HL-60 (cell line): ENCODE measurements at regions not wholly inside any gene's neighbourhood (a gene's known extent, or its start where the extent isn't known, plus 50 kb on each side); places are given as distances from the start of the nearest gene placed in this dataset.

Experiments used
- DNase-seq, 2 experiments: peaks; one replicate each; pipeline ENCODE4 v3.0.0-alpha.2; 2010 to 2020; ENCODE audit warnings: low read depth in 1 of 2, low spot score in 1 of 2
- H3K27ac ChIP-seq: fragments of 250-450 bp; sonication (Bioruptor Pico); replicated peaks from 2 replicates; pipeline ENCODE4 v1.5.1; 2020; ENCODE audit warnings: mild to moderate bottlenecking, moderate library complexity
- H3K27me3 ChIP-seq: fragments of 250-450 bp; sonication (Bioruptor Pico); 2 replicates; pipeline ENCODE4 v1.5.1; 2021; ENCODE audit warnings: mild to moderate bottlenecking, moderate library complexity; ENCODE audit not compliant: insufficient read depth, poor library complexity, severe bottlenecking
- H3K4me3 ChIP-seq: replicated peaks from 2 replicates; pipeline ENCODE4 v1.5.1; 2011; ENCODE audit warnings: mild to moderate bottlenecking, control low read depth, low read length; ENCODE audit not compliant: insufficient read depth
- GABPA ChIP-seq: IDR thresholded peaks from 2 replicates; pipeline ENCODE4 v1.6.1; 2012; ENCODE audit warnings: low read depth
- POLR2AphosphoS5 ChIP-seq: IDR thresholded peaks from 2 replicates; pipeline ENCODE4 v1.6.1; 2012; ENCODE audit warnings: low read depth
- SPI1 ChIP-seq: IDR thresholded peaks from 2 replicates; pipeline ENCODE4 v1.6.1; 2012; ENCODE audit warnings: low read depth, mild to moderate bottlenecking, borderline replicate concordance
- TF ChIP-seq, protein P1 (sequence below): IDR thresholded peaks from one replicate; pipeline ENCODE4 v1.5.1; 2011; ENCODE audit warnings: low read length, control low read depth, inconsistent platforms; ENCODE audit not compliant: insufficient read depth
- TF ChIP-seq, protein P2 (sequence below): IDR thresholded peaks from 2 replicates; pipeline ENCODE4 v1.6.1; 2012; ENCODE audit warnings: low read depth; ENCODE audit not compliant: insufficient replicate concordance

DNA sequence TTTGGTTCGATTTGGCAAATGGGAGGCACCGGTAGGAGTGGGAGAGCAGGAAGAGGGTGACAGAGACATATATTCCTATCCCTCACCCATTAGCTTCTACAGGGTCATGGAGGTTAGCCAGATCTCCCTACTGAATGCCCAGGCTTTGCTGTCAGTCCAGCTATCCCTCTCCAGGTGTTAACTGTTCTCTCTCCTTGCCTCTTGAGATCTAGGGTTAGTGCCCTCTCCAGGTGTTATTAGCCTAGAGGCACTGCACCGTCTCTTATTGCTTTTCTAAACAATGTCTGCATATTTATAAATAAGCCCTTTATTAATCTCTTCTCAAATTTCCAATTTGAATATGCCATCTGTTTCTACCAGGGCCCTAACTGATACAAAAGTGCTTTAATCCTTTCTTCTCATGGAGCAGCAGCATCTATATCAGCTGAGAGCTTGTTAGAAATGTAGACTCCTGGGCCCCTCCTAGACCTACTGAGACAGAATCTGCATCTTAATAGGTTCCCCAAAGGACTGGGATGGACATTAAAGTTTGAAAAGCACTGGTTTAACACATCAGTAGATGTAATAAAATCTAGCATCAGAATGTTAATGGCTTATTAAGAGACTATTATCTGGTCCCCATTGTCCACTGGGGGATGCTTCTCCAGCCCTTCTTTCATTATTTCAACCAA lies 322.5 kb upstream of the SLC24A2 start:
- DNase-seq: no peak
- no peaks in the 10 kb centered on the region for H3K27me3 ChIP-seq
- no peak overlapping the region for H3K27ac ChIP-seq
- H3K4me3 ChIP-seq: no peak overlapping the region
- TF ChIP-seq, protein P1, sequence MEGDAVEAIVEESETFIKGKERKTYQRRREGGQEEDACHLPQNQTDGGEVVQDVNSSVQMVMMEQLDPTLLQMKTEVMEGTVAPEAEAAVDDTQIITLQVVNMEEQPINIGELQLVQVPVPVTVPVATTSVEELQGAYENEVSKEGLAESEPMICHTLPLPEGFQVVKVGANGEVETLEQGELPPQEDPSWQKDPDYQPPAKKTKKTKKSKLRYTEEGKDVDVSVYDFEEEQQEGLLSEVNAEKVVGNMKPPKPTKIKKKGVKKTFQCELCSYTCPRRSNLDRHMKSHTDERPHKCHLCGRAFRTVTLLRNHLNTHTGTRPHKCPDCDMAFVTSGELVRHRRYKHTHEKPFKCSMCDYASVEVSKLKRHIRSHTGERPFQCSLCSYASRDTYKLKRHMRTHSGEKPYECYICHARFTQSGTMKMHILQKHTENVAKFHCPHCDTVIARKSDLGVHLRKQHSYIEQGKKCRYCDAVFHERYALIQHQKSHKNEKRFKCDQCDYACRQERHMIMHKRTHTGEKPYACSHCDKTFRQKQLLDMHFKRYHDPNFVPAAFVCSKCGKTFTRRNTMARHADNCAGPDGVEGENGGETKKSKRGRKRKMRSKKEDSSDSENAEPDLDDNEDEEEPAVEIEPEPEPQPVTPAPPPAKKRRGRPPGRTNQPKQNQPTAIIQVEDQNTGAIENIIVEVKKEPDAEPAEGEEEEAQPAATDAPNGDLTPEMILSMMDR: no peak
- TF ChIP-seq SPI1 (no peak), POLR2AphosphoS5 (no peak), GABPA (no peak)
- TF ChIP-seq, protein P2, sequence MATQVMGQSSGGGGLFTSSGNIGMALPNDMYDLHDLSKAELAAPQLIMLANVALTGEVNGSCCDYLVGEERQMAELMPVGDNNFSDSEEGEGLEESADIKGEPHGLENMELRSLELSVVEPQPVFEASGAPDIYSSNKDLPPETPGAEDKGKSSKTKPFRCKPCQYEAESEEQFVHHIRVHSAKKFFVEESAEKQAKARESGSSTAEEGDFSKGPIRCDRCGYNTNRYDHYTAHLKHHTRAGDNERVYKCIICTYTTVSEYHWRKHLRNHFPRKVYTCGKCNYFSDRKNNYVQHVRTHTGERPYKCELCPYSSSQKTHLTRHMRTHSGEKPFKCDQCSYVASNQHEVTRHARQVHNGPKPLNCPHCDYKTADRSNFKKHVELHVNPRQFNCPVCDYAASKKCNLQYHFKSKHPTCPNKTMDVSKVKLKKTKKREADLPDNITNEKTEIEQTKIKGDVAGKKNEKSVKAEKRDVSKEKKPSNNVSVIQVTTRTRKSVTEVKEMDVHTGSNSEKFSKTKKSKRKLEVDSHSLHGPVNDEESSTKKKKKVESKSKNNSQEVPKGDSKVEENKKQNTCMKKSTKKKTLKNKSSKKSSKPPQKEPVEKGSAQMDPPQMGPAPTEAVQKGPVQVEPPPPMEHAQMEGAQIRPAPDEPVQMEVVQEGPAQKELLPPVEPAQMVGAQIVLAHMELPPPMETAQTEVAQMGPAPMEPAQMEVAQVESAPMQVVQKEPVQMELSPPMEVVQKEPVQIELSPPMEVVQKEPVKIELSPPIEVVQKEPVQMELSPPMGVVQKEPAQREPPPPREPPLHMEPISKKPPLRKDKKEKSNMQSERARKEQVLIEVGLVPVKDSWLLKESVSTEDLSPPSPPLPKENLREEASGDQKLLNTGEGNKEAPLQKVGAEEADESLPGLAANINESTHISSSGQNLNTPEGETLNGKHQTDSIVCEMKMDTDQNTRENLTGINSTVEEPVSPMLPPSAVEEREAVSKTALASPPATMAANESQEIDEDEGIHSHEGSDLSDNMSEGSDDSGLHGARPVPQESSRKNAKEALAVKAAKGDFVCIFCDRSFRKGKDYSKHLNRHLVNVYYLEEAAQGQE: no peak

DNA sequence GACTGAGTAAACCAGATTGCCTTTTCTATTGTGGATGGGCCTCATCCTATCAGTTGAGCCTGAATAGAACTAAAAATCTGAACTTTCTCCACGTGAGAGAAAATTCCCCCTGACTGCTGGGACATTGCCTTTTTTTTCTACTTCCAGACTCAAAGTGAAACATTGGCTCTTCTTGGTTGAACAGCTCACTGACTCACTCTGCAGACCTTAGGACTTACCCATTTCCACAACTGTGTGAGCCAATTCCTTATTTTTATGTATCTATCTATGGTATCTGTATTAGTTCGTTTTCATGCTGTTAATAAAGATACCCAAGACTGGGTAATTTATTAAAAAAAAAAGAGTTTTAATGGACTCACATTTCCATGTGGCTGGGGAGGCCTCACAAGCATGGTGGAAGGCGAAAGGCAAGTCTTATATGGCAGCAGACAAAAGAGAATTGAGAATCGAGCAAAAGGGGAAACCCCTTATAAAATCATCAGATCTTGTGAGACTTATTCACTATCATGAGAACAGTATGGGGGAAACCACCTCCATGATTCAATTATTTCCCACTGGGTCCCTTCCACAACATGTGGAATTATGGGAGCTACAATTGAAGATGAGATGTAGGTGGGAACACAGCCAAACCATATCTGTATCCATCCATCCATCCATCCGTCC lies 306.7 kb upstream of the SLC24A2 start:
- Histone ChIP-seq H3K4me3 (no peak overlapping the region), H3K27me3 (no peaks in the 10 kb centered on the region), H3K27ac (no peak overlapping the region)
- no peak for DNase-seq
- TF ChIP-seq, protein P1: no peak
- TF ChIP-seq SPI1 (no peak), GABPA (no peak), POLR2AphosphoS5 (no peak)
- TF ChIP-seq, protein P2: no peak

DNA sequence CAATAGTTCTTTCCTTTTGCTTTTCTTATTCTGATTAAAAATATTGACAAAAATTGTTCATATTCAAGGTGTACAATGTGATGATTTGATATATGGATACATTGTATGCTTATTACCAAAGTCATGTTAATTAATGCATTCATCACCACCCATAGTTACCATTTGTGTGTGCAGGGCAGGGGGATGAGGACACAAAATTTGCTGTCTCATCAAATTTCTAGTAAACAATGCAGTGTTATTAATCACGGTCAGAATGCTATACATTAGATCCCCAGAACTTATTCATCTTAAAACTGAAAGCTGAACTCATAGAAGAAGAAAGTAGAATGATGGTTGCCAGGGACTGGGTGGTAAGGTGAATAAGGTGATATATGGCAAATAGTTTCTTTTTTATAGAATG lies 303.7 kb upstream of the SLC24A2 start:
- Histone ChIP-seq H3K27ac (no peak overlapping the region), H3K27me3 (no peaks in the 10 kb centered on the region), H3K4me3 (no peak overlapping the region)
- TF ChIP-seq, protein P1: no peak
- TF ChIP-seq SPI1 (no peak), GABPA (no peak), POLR2AphosphoS5 (no peak)
- TF ChIP-seq, protein P2: no peak
- DNase-seq: no peak
